HFFc6 (cell line): ENCODE measurements at regions not wholly inside any gene's neighbourhood (a gene's known extent, or its start where the extent isn't known, plus 50 kb on each side); places are given as distances from the start of the nearest gene placed in this dataset.

Experiments used
- DNase-seq: peaks from one replicate; pipeline ENCODE4 v3.0.0-alpha.2; 2018
- H3K27ac Mint-ChIP-seq: 2 replicates; pipeline ENCODE4 v1.8.0; 2020; ENCODE audit warnings: mild to moderate bottlenecking, mixed read lengths
- H3K27me3 Mint-ChIP-seq: 2 replicates; pipeline ENCODE4 v1.8.0; 2021; ENCODE audit warnings: mild to moderate bottlenecking, moderate library complexity, mixed read lengths; ENCODE audit not compliant: insufficient read depth
- H3K36me3 Mint-ChIP-seq: 2 replicates; pipeline ENCODE4 v1.8.0; 2021; ENCODE audit warnings: low read depth, mixed read lengths
- H3K4me1 Mint-ChIP-seq: 2 replicates; pipeline ENCODE4 v1.8.0; 2020; ENCODE audit warnings: low read depth, mixed read lengths
- H3K4me3 Mint-ChIP-seq: 2 replicates; pipeline ENCODE4 v1.8.0; 2020; ENCODE audit warnings: mild to moderate bottlenecking, moderate library complexity, mixed read lengths
- H3K9me3 Mint-ChIP-seq: 2 replicates; pipeline ENCODE4 v1.8.0; 2020; ENCODE audit warnings: mild to moderate bottlenecking, mixed read lengths
- CTCF ChIP-seq: fragments of 200-600 bp; sonication (generic); IDR thresholded peaks from 2 replicates; pipeline ENCODE4 v1.5.0; 2021; ENCODE audit warnings: antibody characterized with exemption, mild to moderate bottlenecking

GRCh38 chr12:124451637-124452243 lies 115.7 kb downstream of the NCOR2 start:
- no peak for DNase-seq

GRCh38 chr12:124451016-124451415 lies 116.4 kb downstream of the NCOR2 start:
- Mint-ChIP-seq H3K27me3 (peaks cover 9% of the 10 kb centered on the region), H3K4me3 (no peak overlapping the region), H3K27ac (no peak overlapping the region), H3K4me1 (peaks cover 27% of the 10 kb centered on the region), H3K9me3 (no peaks in the 10 kb centered on the region), H3K36me3 (peaks cover 10% of the 10 kb centered on the region)
- DNase-seq: no peak
- no peak for TF ChIP-seq CTCF

More at GRCh38 chr12:124451637-124452243, 115.7 kb downstream of the NCOR2 start:
- H3K4me3 Mint-ChIP-seq: no peak overlapping the region
- peaks cover 12% of the 10 kb centered on the region for H3K27me3 Mint-ChIP-seq
- peaks cover 10% of the 10 kb centered on the region for H3K36me3 Mint-ChIP-seq
- no peaks in the 10 kb centered on the region for H3K9me3 Mint-ChIP-seq
- peak overlapping the region; percentile 38; the same call in 1 of the 2 replicates for H3K27ac Mint-ChIP-seq
- H3K4me1 Mint-ChIP-seq: peaks cover 27% of the 10 kb centered on the region
- TF ChIP-seq CTCF: no peak

GRCh38 chr12:124450376-124450750 lies 117.0 kb downstream of the NCOR2 start:
- Mint-ChIP-seq H3K4me1 (peaks cover 27% of the 10 kb centered on the region), H3K4me3 (no peak overlapping the region), H3K27ac (no peak overlapping the region), H3K9me3 (no peaks in the 10 kb centered on the region), H3K27me3 (peaks cover 8% of the 10 kb centered on the region), H3K36me3 (peaks cover 10% of the 10 kb centered on the region)
- TF ChIP-seq CTCF: no peak
- no peak for DNase-seq

- H3K4me3 Mint-ChIP-seq: no peak overlapping the region
- H3K4me1 Mint-ChIP-seq: peaks cover 23% of the 10 kb centered on the region
- H3K36me3 Mint-ChIP-seq: peaks cover 7% of the 10 kb centered on the region
- peaks cover 6% of the 10 kb centered on the region; the same call in 1 of the 2 replicates for H3K27me3 Mint-ChIP-seq
- no peak overlapping the region for H3K27ac Mint-ChIP-seq
- DNase-seq: no peak
- TF ChIP-seq CTCF: no peak
- H3K9me3 Mint-ChIP-seq: no peaks in the 10 kb centered on the region
Observed at GRCh38 chr12:124449623-124450375, 117.6 kb downstream of the NCOR2 start.

GRCh38 chr12:124448955-124449622 lies 118.3 kb downstream of the NCOR2 start:
- DNase-seq: no peak
- Mint-ChIP-seq H3K36me3 (peaks cover 10% of the 10 kb centered on the region), H3K9me3 (no peaks in the 10 kb centered on the region), H3K4me1 (peaks cover 23% of the 10 kb centered on the region), H3K27me3 (peaks cover 9% of the 10 kb centered on the region; the same call in 1 of the 2 replicates), H3K4me3 (no peak overlapping the region), H3K27ac (no peak overlapping the region)
- no peak for TF ChIP-seq CTCF
